GM19324 (cell line): ENCODE measurements at regions not wholly inside any gene's neighbourhood (a gene's known extent, or its start where the extent isn't known, plus 50 kb on each side); places are given as distances from the start of the nearest gene placed in this dataset.

Experiments used
- ATAC-seq: cut with Tn5 transposase; IDR thresholded peaks from one replicate; pipeline ENCODE4 v1.9.1; 2021; ENCODE audit warnings: mild to moderate bottlenecking, moderate library complexity; ENCODE audit not compliant: unreplicated experiment, low FRiP score

DNA sequence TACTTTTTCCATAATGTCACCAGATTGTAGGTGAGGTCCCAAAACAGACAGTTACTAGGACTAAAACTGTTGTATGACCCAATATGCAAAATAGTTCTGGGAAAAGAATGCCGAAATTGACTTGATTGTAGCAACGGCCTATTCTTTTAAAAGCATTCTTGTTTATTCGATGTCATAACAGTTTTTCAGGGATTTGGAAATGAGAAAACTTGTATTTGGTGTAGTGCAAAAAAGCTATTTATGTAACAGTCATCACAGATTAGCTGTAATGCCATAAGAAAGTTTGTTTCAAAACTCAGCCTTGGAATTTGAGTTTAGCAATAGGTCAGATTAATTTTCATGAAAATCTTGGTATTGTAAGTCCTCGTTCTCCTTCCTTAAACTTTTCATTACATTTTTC, 69.2 kb upstream of the DIAPH2 start:
- ATAC-seq = no peak

DNA sequence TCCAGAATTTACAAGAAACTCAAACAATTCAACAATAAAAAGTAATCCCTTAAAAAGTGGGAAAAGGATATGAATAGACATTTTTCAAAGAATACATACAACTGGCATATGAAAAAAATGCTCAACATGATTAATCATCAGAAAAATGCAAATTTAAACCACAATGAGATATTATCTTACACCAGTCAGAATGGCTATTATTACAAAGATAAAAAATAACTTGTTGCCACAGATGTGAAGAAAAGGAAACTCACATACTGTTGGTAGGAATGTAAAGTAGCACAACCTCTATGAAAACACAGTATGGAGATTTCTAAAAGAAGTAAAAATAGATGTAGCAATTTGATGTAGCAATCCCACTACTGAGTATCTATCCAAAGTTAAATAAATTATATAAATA, 65.1 kb upstream of the DIAPH2 start:
- ATAC-seq = no peak

DNA sequence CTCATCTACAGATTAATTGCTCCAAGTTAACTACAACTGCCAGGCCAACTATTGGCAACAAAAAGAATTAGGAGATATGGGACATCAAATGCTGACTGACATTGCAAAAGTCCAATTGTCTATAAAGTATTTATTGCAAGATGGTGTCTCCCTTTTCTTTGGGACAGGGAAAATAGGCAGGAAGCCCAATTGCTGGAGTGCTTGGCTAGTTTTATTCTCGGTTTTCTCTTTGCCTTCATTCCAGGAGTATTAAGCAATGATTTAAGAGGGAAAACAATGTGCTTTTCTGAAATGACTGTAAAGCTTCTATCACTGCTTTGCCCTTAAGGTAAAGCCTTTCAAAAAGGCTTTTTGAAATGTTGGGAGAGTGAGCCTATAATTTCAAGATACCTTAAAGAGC, 62.8 kb upstream of the DIAPH2 start:
- no peak for ATAC-seq
